HEK293 (cell line): ENCODE measurements at regions not wholly inside any gene's neighbourhood (a gene's known extent, or its start where the extent isn't known, plus 50 kb on each side); places are given as distances from the start of the nearest gene placed in this dataset.

Experiments used
- CTCF ChIA-PET: fragments of 350-600 bp; formaldehyde crosslinking; extraction: SDS; loops from one replicate; lab custom pipeline; 2021; ENCODE audit warnings: antibody characterized with exemption; lab: Yijun Ruan, JAX
- POLR2A ChIA-PET: fragments of 300-600 bp; formaldehyde crosslinking; extraction: SDS; loops from one replicate; lab custom pipeline; 2020; ENCODE audit warnings: antibody characterized with exemption, inconsistent platforms; lab: Yijun Ruan, JAX
- H3K27ac ChIP-seq: fragments of 200-500 bp; sonication (Bioruptor generic); 2 replicates; pipeline ENCODE4 v1.5.1; 2014; ENCODE audit warnings: low read depth, low read length, control low read depth, inconsistent platforms; ENCODE audit errors: extremely low read depth
- H3K36me3 ChIP-seq, 2 experiments: fragments of 200-500 bp in 1 of 2; sonication (Bioruptor generic) in 1 of 2; 1 replicate in 1 of 2; 2 replicates in 1 of 2; pipeline ENCODE4 v1.5.1; 2014 to 2017; ENCODE audit warnings: inconsistent platforms in 2 of 2, low read length in 2 of 2; ENCODE audit not compliant: control insufficient read depth in 2 of 2, insufficient read depth in 1 of 2
- H3K4me1 ChIP-seq: fragments of 200-500 bp; sonication (Bioruptor generic); 2 replicates; pipeline ENCODE4 v1.5.1; 2014; ENCODE audit warnings: mild to moderate bottlenecking, low read length, inconsistent platforms; ENCODE audit not compliant: control insufficient read depth, insufficient read depth
- H3K4me3 ChIP-seq: 2 replicates; pipeline ENCODE4 v1.5.1; 2011; ENCODE audit warnings: low read depth, mild to moderate bottlenecking, control low read depth, low read length, moderate library complexity
- H3K9me3 ChIP-seq: fragments of 200-500 bp; sonication (Bioruptor generic); 2 replicates; pipeline ENCODE4 v1.5.1; 2014; ENCODE audit warnings: low read depth, low read length, inconsistent platforms; ENCODE audit not compliant: control insufficient read depth, insufficient read depth
- IKZF3 ChIP-seq: fragments of 450-650 bp; IDR thresholded peaks from 2 replicates; pipeline ENCODE4 v1.5.0; 2018; ENCODE audit warnings: missing biosample characterization, mild to moderate bottlenecking, missing genetic modification characterization, moderate library complexity
- KLF8 ChIP-seq: fragments of 450-650 bp; formaldehyde crosslinking; IDR thresholded peaks from 2 replicates; pipeline ENCODE4 v1.5.1; 2016; ENCODE audit warnings: missing biosample characterization, missing genetic modification characterization
- MZF1 ChIP-seq: fragments of 450-650 bp; formaldehyde crosslinking; IDR thresholded peaks from 2 replicates; pipeline ENCODE4 v1.5.1; 2017; ENCODE audit warnings: missing biosample characterization, missing genetic modification characterization, borderline replicate concordance
- PRDM6 ChIP-seq: fragments of 450-650 bp; formaldehyde crosslinking; IDR thresholded peaks from 2 replicates; pipeline ENCODE4 v1.5.1; 2017; ENCODE audit warnings: missing biosample characterization, missing genetic modification characterization
- SP7 ChIP-seq: fragments of 450-650 bp; formaldehyde crosslinking; IDR thresholded peaks from 2 replicates; pipeline ENCODE4 v1.5.1; 2016; ENCODE audit warnings: missing biosample characterization, missing genetic modification characterization
- ZBTB1 ChIP-seq: fragments of 450-650 bp; formaldehyde crosslinking; IDR thresholded peaks from 2 replicates; pipeline ENCODE4 v1.5.1; 2016; ENCODE audit warnings: missing biosample characterization, missing genetic modification characterization
- ZNF10 ChIP-seq: fragments of 450-650 bp; formaldehyde crosslinking; IDR thresholded peaks from 2 replicates; pipeline ENCODE4 v1.5.1; 2017; ENCODE audit warnings: missing biosample characterization, missing genetic modification characterization
- ZNF114 ChIP-seq: fragments of 450-650 bp; formaldehyde crosslinking; IDR thresholded peaks from 2 replicates; pipeline ENCODE4 v1.5.0; 2017; ENCODE audit warnings: missing biosample characterization, missing genetic modification characterization
- ZNF132 ChIP-seq: fragments of 450-650 bp; formaldehyde crosslinking; IDR thresholded peaks from 2 replicates; pipeline ENCODE4 v1.5.1; 2017; ENCODE audit warnings: missing biosample characterization, missing genetic modification characterization, borderline replicate concordance
- ZNF133 ChIP-seq: fragments of 450-650 bp; formaldehyde crosslinking; IDR thresholded peaks from 2 replicates; pipeline ENCODE4 v1.5.1; 2016; ENCODE audit warnings: missing biosample characterization, missing genetic modification characterization
- ZNF16 ChIP-seq: fragments of 450-650 bp; formaldehyde crosslinking; IDR thresholded peaks from 2 replicates; pipeline ENCODE4 v1.5.1; 2016; ENCODE audit warnings: low read depth, missing biosample characterization, missing genetic modification characterization
- ZNF18 ChIP-seq: fragments of 450-650 bp; formaldehyde crosslinking; IDR thresholded peaks from 2 replicates; pipeline ENCODE4 v1.5.1; 2016; ENCODE audit warnings: missing biosample characterization, missing genetic modification characterization
- ZNF23 ChIP-seq: fragments of 450-650 bp; formaldehyde crosslinking; IDR thresholded peaks from 2 replicates; pipeline ENCODE4 v1.5.1; 2016; ENCODE audit warnings: missing biosample characterization, missing genetic modification characterization, borderline replicate concordance
- ZNF24 ChIP-seq: fragments of 450-650 bp; formaldehyde crosslinking; IDR thresholded peaks from 2 replicates; pipeline ENCODE4 v1.5.1; 2016; ENCODE audit warnings: missing biosample characterization, missing genetic modification characterization
- ZNF266 ChIP-seq: fragments of 450-650 bp; formaldehyde crosslinking; IDR thresholded peaks from 2 replicates; pipeline ENCODE4 v1.5.1; 2016; ENCODE audit warnings: missing biosample characterization, missing genetic modification characterization, low read depth
- ZNF311 ChIP-seq: fragments of 450-650 bp; formaldehyde crosslinking; IDR thresholded peaks from 2 replicates; pipeline ENCODE4 v1.5.1; 2017; ENCODE audit warnings: missing biosample characterization, missing genetic modification characterization, borderline replicate concordance
- ZNF37A ChIP-seq: fragments of 450-650 bp; IDR thresholded peaks from 2 replicates; pipeline ENCODE4 v1.5.1; 2018; ENCODE audit warnings: missing biosample characterization, missing genetic modification characterization
- ZNF398 ChIP-seq: fragments of 450-650 bp; formaldehyde crosslinking; IDR thresholded peaks from 2 replicates; pipeline ENCODE4 v1.5.1; 2017; ENCODE audit warnings: missing biosample characterization, missing genetic modification characterization
- ZNF529 ChIP-seq: fragments of 450-650 bp; formaldehyde crosslinking; IDR thresholded peaks from 2 replicates; pipeline ENCODE4 v1.5.1; 2017; ENCODE audit warnings: missing genetic modification characterization, missing biosample characterization; ENCODE audit not compliant: insufficient replicate concordance
- ZNF544 ChIP-seq: fragments of 450-650 bp; formaldehyde crosslinking; IDR thresholded peaks from 2 replicates; pipeline ENCODE4 v1.5.0; 2017; ENCODE audit warnings: missing biosample characterization, missing genetic modification characterization
- ZNF571 ChIP-seq: fragments of 450-650 bp; formaldehyde crosslinking; IDR thresholded peaks from 2 replicates; pipeline ENCODE4 v1.5.0; 2017; ENCODE audit warnings: missing biosample characterization, missing genetic modification characterization
- ZNF645 ChIP-seq: fragments of 450-650 bp; formaldehyde crosslinking; IDR thresholded peaks from 2 replicates; pipeline ENCODE4; 2016; ENCODE audit warnings: missing biosample characterization, missing genetic modification characterization
- ZNF747 ChIP-seq: fragments of 450-650 bp; formaldehyde crosslinking; IDR thresholded peaks from 2 replicates; pipeline ENCODE4 v1.5.1; 2016; ENCODE audit warnings: missing biosample characterization, missing genetic modification characterization
- ZNF776 ChIP-seq: fragments of 450-650 bp; formaldehyde crosslinking; IDR thresholded peaks from 2 replicates; pipeline ENCODE4 v1.5.0; 2017; ENCODE audit warnings: missing biosample characterization, missing genetic modification characterization, borderline replicate concordance
- ZSCAN23 ChIP-seq: fragments of 450-650 bp; formaldehyde crosslinking; IDR thresholded peaks from 2 replicates; pipeline ENCODE4 v1.5.1; 2016; ENCODE audit warnings: missing biosample characterization, missing genetic modification characterization

DNA sequence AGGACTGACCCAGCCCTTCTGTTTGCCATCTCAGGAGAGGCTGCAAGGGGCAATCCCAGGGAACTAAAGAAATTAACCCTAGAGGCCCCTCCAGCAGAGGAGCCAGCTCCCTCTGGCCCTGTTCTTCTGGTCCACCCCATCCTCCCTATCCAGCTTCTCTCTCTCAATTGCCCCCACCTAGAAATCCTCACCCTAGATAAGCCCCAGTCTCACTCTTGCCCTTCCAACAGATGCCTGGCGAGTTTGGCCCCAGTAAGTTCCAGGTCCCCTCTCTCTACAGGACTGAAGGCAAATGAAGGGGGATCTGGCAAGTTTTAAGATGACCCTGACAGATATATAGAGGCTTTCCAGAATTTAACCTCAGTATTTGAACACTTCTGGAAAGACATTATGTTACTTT is 134.0 kb downstream of the THBS2 start (continued):
- no peak for TF ChIP-seq MZF1 (tag by site-specific recombination)
- TF ChIP-seq, all 188 proteins: peak for 0

GRCh38 chr6:169118346-169118830 is 135.3 kb downstream of the THBS2 start:
- no peak for TF ChIP-seq ZBTB1 (tag by site-specific recombination)
- no peak for TF ChIP-seq ZNF37A (tag by site-specific recombination)
- no peak for TF ChIP-seq ZNF23 (tag by site-specific recombination)
- no peak for TF ChIP-seq ZNF10 (tag by site-specific recombination)
- TF ChIP-seq ZNF776 (tag by site-specific recombination) = no peak
- no peak for TF ChIP-seq ZNF114 (tag by site-specific recombination)
- TF ChIP-seq ZNF24 = no peak
- no peak for TF ChIP-seq PRDM6 (tag by site-specific recombination)
- TF ChIP-seq MZF1 (tag by site-specific recombination) = no peak
- no peak for TF ChIP-seq ZSCAN23 (tag by site-specific recombination)
- TF ChIP-seq ZNF133 (tag by site-specific recombination) = no peak
- no peak for TF ChIP-seq ZNF747
- no peak for TF ChIP-seq ZNF16 (tag by site-specific recombination)
- no peak for TF ChIP-seq ZNF311 (tag by site-specific recombination)
- no peak for TF ChIP-seq ZNF529 (tag by site-specific recombination)
- TF ChIP-seq ZNF132 (tag by site-specific recombination) = no peak
- no peak overlapping the region for H3K27ac ChIP-seq
- no peaks in the 10 kb centered on the region for H3K36me3 ChIP-seq
- CTCF ChIA-PET = no interaction called here
- no peaks in the 10 kb centered on the region for H3K4me1 ChIP-seq
- POLR2A ChIA-PET = no interaction called here
- H3K9me3 ChIP-seq = no peaks in the 10 kb centered on the region
- H3K4me3 ChIP-seq = no peak overlapping the region

DNA sequence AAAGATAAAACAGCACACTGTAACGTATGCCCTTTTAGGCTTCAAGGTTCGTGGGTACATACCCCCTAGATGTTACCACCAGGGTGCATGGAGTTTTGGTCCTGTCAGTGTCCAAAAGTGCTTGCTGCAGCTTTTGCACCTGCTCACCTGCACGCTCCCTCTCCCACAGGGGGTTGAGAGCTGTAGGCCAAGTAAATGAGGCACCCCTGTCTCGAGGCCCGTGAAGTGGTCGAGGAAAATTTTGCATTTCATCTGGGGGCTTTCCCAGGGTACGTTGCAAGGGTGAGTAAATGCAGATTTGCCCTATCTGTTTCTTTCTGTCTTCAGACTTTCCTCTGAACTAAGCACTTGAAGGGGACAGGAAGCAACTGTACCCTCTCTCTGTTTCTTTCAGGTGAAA is 136.0 kb downstream of the THBS2 start:
- Histone ChIP-seq H3K4me3 (no peak overlapping the region), H3K4me1 (no peaks in the 10 kb centered on the region), H3K36me3 (no peaks in the 10 kb centered on the region), H3K27ac (no peak overlapping the region), H3K9me3 (no peaks in the 10 kb centered on the region)
- POLR2A ChIA-PET = interaction anchor here (0.5 kb wide), 1 partner anchor 95 kb away, joined by 5 read pairs; no protein-coding TSS in a partner anchor
- CTCF ChIA-PET = interaction anchor here (0.7 kb wide), 1 partner anchor 293 kb away, joined by 4 read pairs; no protein-coding TSS in a partner anchor
- no peak for TF ChIP-seq SP7 (tag by site-specific recombination)
- TF ChIP-seq ZNF571 (tag by site-specific recombination) = no peak
- TF ChIP-seq IKZF3 (tag by site-specific recombination) = no peak
- no peak for TF ChIP-seq ZNF645 (tag by site-specific recombination)
- TF ChIP-seq ZNF266 (tag by site-specific recombination) = no peak
- TF ChIP-seq KLF8 (tag by site-specific recombination) = no peak
- TF ChIP-seq ZNF544 = no peak
- no peak for TF ChIP-seq ZNF18 (tag by site-specific recombination)
- no peak for TF ChIP-seq ZNF398 (tag by site-specific recombination)
